NB4 (cell line): ENCODE measurements at regions not wholly inside any gene's neighbourhood (a gene's known extent, or its start where the extent isn't known, plus 50 kb on each side); places are given as distances from the start of the nearest gene placed in this dataset.
"Not testable (repeated sequence)": the region's sequence is repeated elsewhere in the genome, so short reads cannot be mapped to it uniquely, and the experiment has no call there.

Experiments
- DNase-seq: peaks from one replicate; pipeline ENCODE4 v3.0.0; 2010; ENCODE audit warnings: low read depth
- H3K4me3 ChIP-seq: one replicate; pipeline ENCODE4 v1.5.1; 2011; ENCODE audit warnings: mild to moderate bottlenecking, low read depth, low read length, moderate library complexity
- MYC ChIP-seq: IDR thresholded peaks from 2 replicates; pipeline ENCODE4 v1.6.1; 2011; ENCODE audit warnings: low read depth, low read length
- POLR2A ChIP-seq: IDR thresholded peaks from 2 replicates; pipeline ENCODE4 v1.6.1; 2011; ENCODE audit warnings: mild to moderate bottlenecking; ENCODE audit not compliant: insufficient read length; ENCODE audit errors: extremely low read depth
- TF ChIP-seq, protein P1 (sequence below): IDR thresholded peaks from 2 replicates; pipeline ENCODE4 v1.6.1; 2011; ENCODE audit warnings: low read depth, low read length
- TF ChIP-seq, protein P2 (sequence below): IDR thresholded peaks from one replicate; pipeline ENCODE4 v1.5.1; 2012; ENCODE audit warnings: low read depth, low read length

DNA sequence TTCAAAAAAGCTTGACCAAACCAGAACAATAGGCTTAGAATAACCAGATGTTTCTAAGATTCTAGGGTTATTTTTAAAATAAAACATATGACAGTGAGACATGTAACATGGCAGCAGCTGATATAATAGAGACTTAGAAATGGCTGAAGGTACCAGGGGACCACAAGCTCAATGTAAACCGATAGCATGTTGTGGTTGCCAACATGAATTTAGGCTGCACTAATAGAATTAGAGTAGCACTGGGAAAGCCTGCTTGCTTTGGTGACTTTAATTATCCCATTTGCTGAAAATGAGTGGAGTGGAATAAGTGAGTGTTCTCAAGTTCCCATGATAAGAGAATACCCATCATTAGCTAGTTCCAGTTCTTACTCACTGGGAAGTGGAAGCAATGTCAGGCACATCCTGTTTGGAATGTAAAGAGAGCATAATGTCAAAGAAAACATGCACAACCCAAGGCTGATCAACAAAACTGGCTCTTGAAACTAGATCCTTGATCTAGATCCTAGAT lies 621.2 kb upstream of the CDH5 start:
- no peak for DNase-seq
- H3K4me3 ChIP-seq, result no peak overlapping the region
- no peak for TF ChIP-seq POLR2A

DNA sequence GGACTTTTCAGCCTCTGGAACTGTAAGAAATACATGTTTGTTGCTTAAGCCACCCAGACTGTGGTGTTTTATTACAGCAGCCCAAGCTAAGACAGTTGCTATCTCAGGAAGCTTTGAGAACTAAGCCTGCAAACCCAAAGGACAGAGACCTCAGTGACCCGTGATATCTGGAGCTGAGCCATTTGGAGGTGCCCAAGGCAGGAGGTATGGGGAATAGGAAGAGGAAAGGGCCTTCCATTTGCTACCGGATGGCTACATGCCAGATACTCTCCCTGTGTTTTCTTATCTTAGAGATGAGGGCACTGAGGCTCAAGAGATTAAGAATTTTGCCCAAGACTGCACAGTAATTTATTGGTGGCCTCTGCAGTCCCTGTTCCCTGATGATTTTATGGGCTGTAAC lies 622.1 kb upstream of the CDH5 start:
- DNase-seq, result no peak
- TF ChIP-seq, protein P1, sequence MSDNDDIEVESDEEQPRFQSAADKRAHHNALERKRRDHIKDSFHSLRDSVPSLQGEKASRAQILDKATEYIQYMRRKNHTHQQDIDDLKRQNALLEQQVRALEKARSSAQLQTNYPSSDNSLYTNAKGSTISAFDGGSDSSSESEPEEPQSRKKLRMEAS, result no peak
- TF ChIP-seq, protein P2, sequence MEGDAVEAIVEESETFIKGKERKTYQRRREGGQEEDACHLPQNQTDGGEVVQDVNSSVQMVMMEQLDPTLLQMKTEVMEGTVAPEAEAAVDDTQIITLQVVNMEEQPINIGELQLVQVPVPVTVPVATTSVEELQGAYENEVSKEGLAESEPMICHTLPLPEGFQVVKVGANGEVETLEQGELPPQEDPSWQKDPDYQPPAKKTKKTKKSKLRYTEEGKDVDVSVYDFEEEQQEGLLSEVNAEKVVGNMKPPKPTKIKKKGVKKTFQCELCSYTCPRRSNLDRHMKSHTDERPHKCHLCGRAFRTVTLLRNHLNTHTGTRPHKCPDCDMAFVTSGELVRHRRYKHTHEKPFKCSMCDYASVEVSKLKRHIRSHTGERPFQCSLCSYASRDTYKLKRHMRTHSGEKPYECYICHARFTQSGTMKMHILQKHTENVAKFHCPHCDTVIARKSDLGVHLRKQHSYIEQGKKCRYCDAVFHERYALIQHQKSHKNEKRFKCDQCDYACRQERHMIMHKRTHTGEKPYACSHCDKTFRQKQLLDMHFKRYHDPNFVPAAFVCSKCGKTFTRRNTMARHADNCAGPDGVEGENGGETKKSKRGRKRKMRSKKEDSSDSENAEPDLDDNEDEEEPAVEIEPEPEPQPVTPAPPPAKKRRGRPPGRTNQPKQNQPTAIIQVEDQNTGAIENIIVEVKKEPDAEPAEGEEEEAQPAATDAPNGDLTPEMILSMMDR, result no peak
- TF ChIP-seq MYC (no peak), POLR2A (no peak)
- H3K4me3 ChIP-seq, result no peak overlapping the region

DNA sequence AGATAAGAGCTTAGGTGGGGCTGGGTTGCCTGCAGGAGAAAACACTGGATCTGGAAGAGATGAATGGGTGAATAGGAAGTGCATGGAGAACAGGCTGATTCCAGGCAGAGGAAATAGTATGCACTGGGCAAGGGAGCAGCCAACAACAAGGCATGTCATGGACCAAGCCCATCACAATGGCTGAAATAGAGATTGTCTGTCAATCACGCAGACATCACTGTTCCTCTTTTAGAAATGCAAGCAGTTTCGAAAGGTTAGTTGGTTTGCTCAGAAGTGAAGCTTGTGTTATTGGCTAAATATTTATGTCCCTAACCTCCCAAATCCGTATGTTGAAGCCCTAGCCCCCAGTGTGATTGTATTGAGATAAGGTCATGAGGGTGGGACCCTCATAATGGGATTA lies 621.7 kb upstream of the CDH11 start:
- no peak overlapping the region for H3K4me3 ChIP-seq
- DNase-seq, result peak; percentile 6
- TF ChIP-seq, protein P2, result no peak
- TF ChIP-seq, protein P1, result no peak
- TF ChIP-seq MYC, result no peak
- TF ChIP-seq POLR2A, result no peak

DNA sequence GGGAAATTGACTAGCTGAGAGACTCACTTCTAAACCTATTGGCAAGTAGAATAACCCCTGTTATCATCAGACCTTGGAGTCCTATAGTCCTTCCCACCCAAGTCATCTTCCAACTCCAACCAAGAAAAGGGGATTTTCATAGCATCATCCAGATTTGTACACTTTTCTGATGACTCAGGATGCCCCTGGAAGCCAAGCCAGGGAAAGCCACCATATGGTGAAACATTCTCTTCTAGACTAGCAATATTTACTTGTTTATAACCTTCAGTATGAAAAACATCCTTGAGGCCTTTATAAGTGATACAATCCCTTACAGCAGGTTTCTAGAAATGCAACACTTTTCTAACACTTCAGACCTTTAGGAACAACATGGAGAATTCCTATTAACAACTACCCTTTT lies 618.8 kb upstream of the CDH11 start:
- no peak for DNase-seq
- no peak overlapping the region for H3K4me3 ChIP-seq
- TF ChIP-seq, protein P2, result no peak
- TF ChIP-seq POLR2A (no peak), MYC (no peak)
- TF ChIP-seq, protein P1, result no peak

DNA sequence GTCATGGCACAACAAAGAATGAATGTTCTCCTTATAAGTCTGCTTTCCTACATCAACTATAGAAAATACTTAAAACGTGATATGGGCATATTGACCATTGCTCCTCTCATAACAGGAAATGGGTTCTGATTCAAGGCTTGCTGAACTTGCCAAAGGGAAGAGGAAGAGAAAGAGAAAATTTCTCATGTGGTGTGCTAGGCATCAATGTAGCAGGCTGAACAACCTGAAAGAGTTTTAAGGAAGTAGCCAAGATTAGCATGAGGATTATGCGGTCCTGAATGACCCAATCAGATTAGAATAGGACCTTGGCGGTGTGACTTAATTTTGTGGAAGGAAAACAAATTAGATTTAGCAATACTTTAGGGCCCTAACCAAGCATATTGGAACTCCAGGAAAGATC lies 617.7 kb upstream of the CDH11 start:
- no peak for TF ChIP-seq MYC
- no peak for TF ChIP-seq POLR2A
- TF ChIP-seq, protein P1, result no peak
- TF ChIP-seq, protein P2, result no peak
- no peak overlapping the region for H3K4me3 ChIP-seq
- DNase-seq, result peak; percentile 11

DNA sequence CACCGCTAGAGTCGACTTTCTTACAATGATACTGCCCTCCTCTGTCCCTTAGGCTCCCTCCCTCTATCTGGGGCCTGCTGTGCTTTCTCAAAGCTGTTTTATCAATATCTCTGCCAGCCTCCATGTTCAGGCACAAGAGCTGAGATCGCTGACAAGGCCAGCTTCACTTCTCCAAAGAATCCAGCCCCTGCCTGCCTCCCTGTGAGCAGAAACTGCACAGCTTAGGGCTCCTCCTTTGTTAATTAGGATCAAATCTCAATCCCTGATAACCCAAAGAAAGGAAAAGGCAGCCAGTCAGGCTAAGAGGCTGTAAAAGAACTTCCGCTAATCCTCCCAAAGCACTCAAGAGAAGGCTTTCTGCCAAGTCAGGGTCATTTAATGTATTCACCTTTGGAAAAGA lies 616.0 kb upstream of the CDH11 start:
- DNase-seq, result no peak
- H3K4me3 ChIP-seq, result no peak overlapping the region
- TF ChIP-seq MYC, result no peak
- TF ChIP-seq, protein P2, result no peak
- TF ChIP-seq, protein P1, result no peak
- no peak for TF ChIP-seq POLR2A

DNA sequence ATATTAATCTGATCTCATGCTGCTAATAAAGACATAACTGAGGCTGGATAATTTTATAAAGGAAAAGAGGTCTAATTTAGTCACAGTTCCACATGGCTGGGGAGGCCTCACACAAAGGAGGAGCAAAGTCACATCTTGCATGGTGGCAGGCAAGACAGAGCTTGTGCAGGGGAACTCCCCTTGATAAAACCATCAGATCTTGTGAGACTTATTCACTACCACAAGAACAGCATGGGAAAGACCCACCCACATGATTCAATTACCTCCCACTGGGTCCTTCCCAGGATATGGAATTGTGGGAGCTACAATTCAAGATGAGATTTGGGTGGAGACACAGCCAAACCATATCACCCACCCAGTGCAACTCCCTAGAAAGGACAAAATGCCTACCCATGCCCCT lies 613.8 kb upstream of the CDH11 start:
- not testable (repeated sequence) for DNase-seq

More for the DNA sequence above, 613.8 kb upstream of the CDH11 start:
- H3K4me3 ChIP-seq, result not testable (repeated sequence)
